ENCODE measurements at regions not wholly inside any gene's neighbourhood (a gene's known extent, or its start where the extent isn't known, plus 50 kb on each side); places are given as distances from the start of the nearest gene placed in this dataset.

DNA sequence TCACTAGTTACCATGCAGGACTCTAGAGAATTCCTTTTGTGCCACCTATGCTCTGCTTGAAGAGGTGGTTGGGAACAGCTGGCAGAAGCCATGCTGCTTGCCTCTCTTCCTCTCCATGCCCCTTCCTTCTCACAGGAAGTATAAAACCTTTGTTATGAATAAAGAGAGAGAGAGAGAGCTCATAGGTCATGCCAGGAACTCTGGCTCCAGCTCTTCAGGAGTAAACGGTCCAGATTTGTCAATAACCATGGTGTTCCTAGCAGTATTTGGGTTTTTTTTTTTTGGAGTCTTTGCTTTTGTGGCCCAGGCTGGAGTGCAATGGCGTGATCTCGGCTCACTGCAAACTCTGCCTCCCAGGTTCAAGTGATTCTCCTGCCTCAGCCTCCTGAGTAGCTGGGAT is 97.7 kb upstream of the SLC4A7 start:
- H3K4me3 ChIP-seq (ENCODE audit: low read depth, low read length), result no peak overlapping the region
- TF ChIP-seq, protein P1, sequence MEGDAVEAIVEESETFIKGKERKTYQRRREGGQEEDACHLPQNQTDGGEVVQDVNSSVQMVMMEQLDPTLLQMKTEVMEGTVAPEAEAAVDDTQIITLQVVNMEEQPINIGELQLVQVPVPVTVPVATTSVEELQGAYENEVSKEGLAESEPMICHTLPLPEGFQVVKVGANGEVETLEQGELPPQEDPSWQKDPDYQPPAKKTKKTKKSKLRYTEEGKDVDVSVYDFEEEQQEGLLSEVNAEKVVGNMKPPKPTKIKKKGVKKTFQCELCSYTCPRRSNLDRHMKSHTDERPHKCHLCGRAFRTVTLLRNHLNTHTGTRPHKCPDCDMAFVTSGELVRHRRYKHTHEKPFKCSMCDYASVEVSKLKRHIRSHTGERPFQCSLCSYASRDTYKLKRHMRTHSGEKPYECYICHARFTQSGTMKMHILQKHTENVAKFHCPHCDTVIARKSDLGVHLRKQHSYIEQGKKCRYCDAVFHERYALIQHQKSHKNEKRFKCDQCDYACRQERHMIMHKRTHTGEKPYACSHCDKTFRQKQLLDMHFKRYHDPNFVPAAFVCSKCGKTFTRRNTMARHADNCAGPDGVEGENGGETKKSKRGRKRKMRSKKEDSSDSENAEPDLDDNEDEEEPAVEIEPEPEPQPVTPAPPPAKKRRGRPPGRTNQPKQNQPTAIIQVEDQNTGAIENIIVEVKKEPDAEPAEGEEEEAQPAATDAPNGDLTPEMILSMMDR (IDR thresholded peaks at IDR 0.05; ENCODE audit: low read depth, low read length, missing control alignments), result no peak
- no peak for DNase-seq (ENCODE audit: low read depth)

DNA sequence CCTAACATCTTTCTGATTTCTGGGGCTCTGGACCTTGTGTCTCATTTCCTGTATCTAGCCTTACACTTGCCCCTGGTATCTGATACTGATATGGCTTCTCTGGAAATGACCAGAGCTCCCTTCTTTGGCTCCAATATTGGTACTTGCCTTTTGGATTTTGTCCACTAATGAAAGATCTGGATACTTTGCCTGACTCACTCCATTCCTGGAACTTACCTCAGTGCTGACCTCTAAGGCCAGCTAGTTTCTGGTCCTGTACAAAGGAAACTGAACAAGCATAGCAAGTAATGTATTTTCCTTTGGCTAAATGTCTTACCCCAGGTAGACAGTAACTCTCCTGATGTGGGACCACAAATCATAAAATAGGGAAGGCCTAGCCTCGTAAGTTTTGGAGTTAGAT is 93.8 kb upstream of the SLC4A7 start:
- H3K4me3 ChIP-seq (ENCODE audit: low read depth, low read length), result no peak overlapping the region
- TF ChIP-seq, protein P1 (IDR thresholded peaks at IDR 0.05; ENCODE audit: low read depth, low read length, missing control alignments), result no peak
- DNase-seq (ENCODE audit: low read depth), result no peak

DNA sequence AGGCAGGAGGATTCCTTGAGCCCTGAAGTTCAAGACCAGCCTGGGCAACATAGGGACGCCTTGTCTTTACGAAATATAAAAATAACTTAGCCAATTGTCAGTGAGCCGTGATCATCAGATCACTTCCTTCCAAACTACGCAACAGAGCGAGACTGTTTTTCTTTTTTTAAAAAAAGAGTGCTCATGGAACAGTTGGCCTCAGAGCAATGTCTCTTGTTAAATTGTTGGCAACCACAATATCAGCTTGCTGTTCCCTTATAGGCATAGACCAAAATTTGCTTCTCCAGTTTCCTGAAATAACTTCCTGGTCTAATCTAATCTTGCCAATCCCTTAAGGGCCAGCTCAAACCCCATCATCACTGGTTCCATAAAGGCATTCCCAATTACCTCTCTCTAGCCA is 93.3 kb upstream of the SLC4A7 start:
- DNase-seq (ENCODE audit: low read depth), result no peak
- no peak overlapping the region for H3K4me3 ChIP-seq (ENCODE audit: low read depth, low read length)

DNA sequence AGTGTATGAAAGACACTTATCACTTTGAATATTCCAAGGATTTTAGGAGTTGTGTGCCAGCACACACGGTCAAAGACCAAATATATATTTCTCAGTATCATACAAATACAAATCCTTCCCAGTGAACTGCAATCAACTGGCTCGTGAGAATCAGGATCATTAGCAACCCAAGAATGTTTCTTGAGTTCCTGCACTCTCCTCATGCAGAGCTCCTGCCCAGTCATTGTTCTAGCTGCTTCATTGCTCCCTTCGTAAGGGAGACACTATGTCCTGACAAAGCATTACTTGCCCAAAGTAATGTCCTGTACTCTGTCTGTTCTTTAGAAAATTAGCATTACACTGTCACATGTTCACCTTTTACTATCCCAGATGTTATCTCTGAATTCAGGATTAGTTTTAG is 92.0 kb upstream of the SLC4A7 start:
- H3K4me3 ChIP-seq (ENCODE audit: low read depth, low read length), result no peak overlapping the region
- DNase-seq (ENCODE audit: low read depth), result no peak
- TF ChIP-seq, protein P1 (IDR thresholded peaks at IDR 0.05; ENCODE audit: low read depth, low read length, missing control alignments), result no peak

More for the DNA sequence above, 93.3 kb upstream of the SLC4A7 start:
- TF ChIP-seq, protein P1 (IDR thresholded peaks at IDR 0.05; ENCODE audit: low read depth, low read length, missing control alignments), result no peak

DNA sequence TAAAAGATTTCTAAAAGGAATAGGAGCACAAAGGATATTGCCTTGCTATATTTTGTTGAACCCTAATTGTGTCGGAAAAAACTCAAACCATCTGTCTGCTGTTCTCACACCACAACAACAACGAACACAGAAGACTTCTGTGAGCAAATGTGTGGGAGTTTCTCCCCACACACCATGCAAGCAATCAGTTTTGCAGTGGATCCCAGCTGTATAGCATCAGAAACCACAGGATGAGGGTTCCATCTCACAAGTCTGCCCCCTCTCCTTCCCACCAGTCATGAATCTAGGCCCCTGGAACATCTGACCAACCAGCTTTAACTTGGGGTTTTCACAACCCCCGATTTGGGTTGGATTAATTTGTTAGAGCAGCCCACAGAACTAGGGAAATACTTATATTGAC is 91.3 kb upstream of the SLC4A7 start:
- TF ChIP-seq, protein P1 (IDR thresholded peaks at IDR 0.05; ENCODE audit: low read depth, low read length, missing control alignments), result no peak
- H3K4me3 ChIP-seq (ENCODE audit: low read depth, low read length), result no peak overlapping the region
- DNase-seq (ENCODE audit: low read depth), result no peak

DNA sequence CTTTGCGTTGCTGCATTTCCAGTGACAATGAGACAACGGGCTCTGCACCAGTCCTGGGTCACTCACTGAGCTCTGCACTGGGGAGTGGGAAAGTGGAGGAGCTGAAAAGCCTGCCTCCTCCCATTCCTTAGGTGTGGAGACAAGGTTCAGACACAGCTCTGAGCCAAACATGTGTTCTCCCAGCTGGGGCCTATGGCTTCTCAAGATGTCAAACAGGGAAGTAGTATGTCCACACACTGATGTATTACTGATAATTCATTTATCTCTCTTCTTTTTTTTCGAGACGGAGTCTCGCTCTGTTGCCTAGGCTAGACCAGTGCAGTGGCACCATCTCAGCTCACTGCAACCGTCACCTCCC is 90.2 kb upstream of the SLC4A7 start:
- no peak overlapping the region for H3K4me3 ChIP-seq (ENCODE audit: low read depth, low read length)
- TF ChIP-seq, protein P1 (IDR thresholded peaks at IDR 0.05; ENCODE audit: low read depth, low read length, missing control alignments), result no peak
- no peak for DNase-seq (ENCODE audit: low read depth)

DNA sequence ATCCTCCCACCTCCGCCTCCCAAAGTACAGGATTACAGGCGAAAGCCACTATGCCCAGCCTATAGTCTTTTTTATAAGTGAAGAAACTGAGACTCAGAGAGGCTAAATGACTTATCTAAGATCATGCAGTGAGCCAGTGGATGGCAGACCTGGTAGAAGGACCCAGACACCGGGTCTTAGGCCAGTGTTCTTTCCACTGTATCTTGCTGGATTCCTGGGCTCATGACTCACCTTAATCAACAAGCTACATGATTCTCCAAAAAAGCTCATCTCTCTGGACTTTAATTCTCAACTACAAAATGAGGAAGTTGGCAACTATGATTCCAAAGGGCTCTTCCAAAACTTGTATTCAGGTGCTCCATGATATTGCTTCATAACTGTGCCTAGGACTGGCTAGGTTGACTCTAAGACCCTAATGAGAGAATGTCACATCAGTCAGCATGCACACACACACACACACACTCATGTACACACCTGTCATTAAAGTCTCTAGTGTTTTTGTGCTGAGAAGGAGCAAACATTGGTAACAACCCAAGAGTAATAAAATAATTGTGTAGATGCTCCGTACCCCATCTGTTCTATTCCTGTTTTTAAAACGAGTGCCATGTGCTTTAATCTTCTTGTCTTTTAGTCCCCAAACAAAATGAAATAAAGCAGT is 89.7 kb upstream of the SLC4A7 start:
- H3K4me3 ChIP-seq (ENCODE audit: low read depth, low read length), result no peak overlapping the region
- TF ChIP-seq, protein P1 (IDR thresholded peaks at IDR 0.05; ENCODE audit: low read depth, low read length, missing control alignments), result no peak
- DNase-seq (ENCODE audit: low read depth), result no peak

Data from GM12864 (cell line).